OCI-LY3 (cell line): ENCODE measurements at regions not wholly inside any gene's neighbourhood (a gene's known extent, or its start where the extent isn't known, plus 50 kb on each side); places are given as distances from the start of the nearest gene placed in this dataset.

Source experiments
- CTCF ChIP-seq: fragments of 200-600, 300-600 bp; sonication (generic); IDR thresholded peaks from 2 replicates; pipeline ENCODE4 v1.5.1; 2014; ENCODE audit warnings: antibody characterized with exemption, low read length, low read depth
- EZH2phosphoT487 ChIP-seq: fragments of 200-600 bp; shearing (Covaris generic); IDR thresholded peaks from 2 replicates; pipeline ENCODE4 v1.6.1; 2018; ENCODE audit warnings: antibody characterized with exemption, mixed run types, low read depth

- TF ChIP-seq CTCF: no peak
- TF ChIP-seq EZH2phosphoT487: no peak
Observed at GRCh38 chr2:6288791-6289190, 576.9 kb downstream of the CMPK2 start.
